ENCODE measurements at regions not wholly inside any gene's neighbourhood (a gene's known extent, or its start where the extent isn't known, plus 50 kb on each side); places are given as distances from the start of the nearest gene placed in this dataset.

GRCh38 chr20:57023007-57023406 lies 243.4 kb downstream of the BMP7 start:
- H3K4me3 ChIP-seq, result no peak overlapping the region
- intact Hi-C loops (cut with DNase I; ENCODE audit: low total_unique reads), result no loop called here
- TF ChIP-seq POLR2A (IDR thresholded peaks at IDR 0.05), result no peak
- TF ChIP-seq, protein P1, sequence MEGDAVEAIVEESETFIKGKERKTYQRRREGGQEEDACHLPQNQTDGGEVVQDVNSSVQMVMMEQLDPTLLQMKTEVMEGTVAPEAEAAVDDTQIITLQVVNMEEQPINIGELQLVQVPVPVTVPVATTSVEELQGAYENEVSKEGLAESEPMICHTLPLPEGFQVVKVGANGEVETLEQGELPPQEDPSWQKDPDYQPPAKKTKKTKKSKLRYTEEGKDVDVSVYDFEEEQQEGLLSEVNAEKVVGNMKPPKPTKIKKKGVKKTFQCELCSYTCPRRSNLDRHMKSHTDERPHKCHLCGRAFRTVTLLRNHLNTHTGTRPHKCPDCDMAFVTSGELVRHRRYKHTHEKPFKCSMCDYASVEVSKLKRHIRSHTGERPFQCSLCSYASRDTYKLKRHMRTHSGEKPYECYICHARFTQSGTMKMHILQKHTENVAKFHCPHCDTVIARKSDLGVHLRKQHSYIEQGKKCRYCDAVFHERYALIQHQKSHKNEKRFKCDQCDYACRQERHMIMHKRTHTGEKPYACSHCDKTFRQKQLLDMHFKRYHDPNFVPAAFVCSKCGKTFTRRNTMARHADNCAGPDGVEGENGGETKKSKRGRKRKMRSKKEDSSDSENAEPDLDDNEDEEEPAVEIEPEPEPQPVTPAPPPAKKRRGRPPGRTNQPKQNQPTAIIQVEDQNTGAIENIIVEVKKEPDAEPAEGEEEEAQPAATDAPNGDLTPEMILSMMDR (IDR thresholded peaks at IDR 0.05), result no peak
- no peak for TF ChIP-seq POLR2AphosphoS5 (IDR thresholded peaks at IDR 0.05)
- no peak for DNase-seq (ENCODE audit: low spot score in 2 of 2)
- no peaks in the 10 kb centered on the region for H3K4me1 ChIP-seq
- peaks cover 0 to 11% of the 10 kb centered on the region in 2 donors for H3K27me3 ChIP-seq
- H3K9me3 ChIP-seq, result no peaks in the 10 kb centered on the region
- no peak overlapping the region for H3K27ac ChIP-seq
- H3K36me3 ChIP-seq, result no peaks in the 10 kb centered on the region

GRCh38 chr20:57023997-57024396 lies 242.4 kb downstream of the BMP7 start:
- no peak overlapping the region for H3K27ac ChIP-seq

DNA sequence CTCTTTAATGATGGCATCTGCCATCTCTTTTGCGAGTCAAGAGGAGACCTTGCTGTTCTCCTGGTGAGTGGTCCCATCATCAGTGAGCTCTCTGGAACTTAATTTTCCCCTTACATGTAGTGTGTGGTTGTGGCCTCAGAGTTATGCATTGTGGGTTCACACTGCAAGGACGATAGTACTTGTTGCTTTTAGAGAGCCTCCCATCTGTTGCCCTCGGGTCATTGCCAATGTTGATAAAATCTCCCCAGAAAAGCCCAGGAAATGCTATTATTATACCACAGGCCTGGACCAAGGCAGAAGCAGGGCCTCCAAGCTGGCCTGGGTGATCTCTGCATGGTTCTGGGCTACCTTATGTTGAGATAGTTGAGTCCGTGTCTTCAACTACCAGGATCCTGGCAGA lies 241.6 kb downstream of the BMP7 start:
- no peak overlapping the region for H3K27ac ChIP-seq
- no peak for DNase-seq (ENCODE audit: low spot score in 2 of 2)
- no peak overlapping the region for H3K4me3 ChIP-seq
- no peaks in the 10 kb centered on the region for H3K4me1 ChIP-seq
- peaks cover 0 to 17% of the 10 kb centered on the region in 2 donors for H3K27me3 ChIP-seq
- H3K9me3 ChIP-seq, result no peaks in the 10 kb centered on the region
- H3K36me3 ChIP-seq, result no peaks in the 10 kb centered on the region
- no peak for TF ChIP-seq POLR2A (IDR thresholded peaks at IDR 0.05)
- TF ChIP-seq, protein P1 (IDR thresholded peaks at IDR 0.05), result no peak
- TF ChIP-seq POLR2AphosphoS5 (IDR thresholded peaks at IDR 0.05), result no peak
- intact Hi-C loops (cut with DNase I; ENCODE audit: low total_unique reads), result no loop called here

More at GRCh38 chr20:57023997-57024396, 242.4 kb downstream of the BMP7 start:
- H3K27me3 ChIP-seq, result peaks cover 0 to 12% of the 10 kb centered on the region in 2 donors
- no peak for DNase-seq (ENCODE audit: low spot score in 2 of 2)
- H3K9me3 ChIP-seq, result no peaks in the 10 kb centered on the region
- intact Hi-C loops (cut with DNase I; ENCODE audit: low total_unique reads), result no loop called here
- H3K36me3 ChIP-seq, result no peaks in the 10 kb centered on the region
- no peak overlapping the region for H3K4me3 ChIP-seq
- H3K4me1 ChIP-seq, result no peaks in the 10 kb centered on the region
- TF ChIP-seq, protein P1 (IDR thresholded peaks at IDR 0.05), result no peak
- TF ChIP-seq POLR2A (IDR thresholded peaks at IDR 0.05), result no peak
- TF ChIP-seq POLR2AphosphoS5 (IDR thresholded peaks at IDR 0.05), result no peak

DNA sequence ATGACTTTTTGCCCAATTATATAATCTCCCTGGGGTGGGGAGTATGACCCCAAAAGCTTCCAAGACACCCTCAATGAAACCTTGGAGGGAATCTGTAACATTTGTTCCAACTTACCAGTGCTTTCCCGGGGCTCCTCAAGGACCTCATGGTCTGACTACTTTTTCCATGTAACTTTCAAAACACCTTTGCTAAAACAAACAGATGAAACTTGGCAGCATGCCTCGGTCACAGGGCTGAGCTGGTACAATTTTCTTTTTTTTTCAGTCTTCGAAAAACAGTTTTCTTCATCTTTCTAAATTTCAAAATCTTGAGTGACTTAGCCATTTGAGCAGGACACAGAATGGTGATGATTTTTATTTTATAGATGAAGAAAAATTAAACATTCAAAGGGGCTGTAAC lies 241.2 kb downstream of the BMP7 start:
- peaks cover 0 to 18% of the 10 kb centered on the region in 2 donors for H3K27me3 ChIP-seq
- intact Hi-C loops (cut with DNase I; ENCODE audit: low total_unique reads), result no loop called here
- no peaks in the 10 kb centered on the region for H3K9me3 ChIP-seq
- peak in 1 of 2 donors; percentile 34 for DNase-seq (ENCODE audit: low spot score in 2 of 2)
- no peak overlapping the region for H3K27ac ChIP-seq
- H3K4me3 ChIP-seq, result no peak overlapping the region
- TF ChIP-seq POLR2A (IDR thresholded peaks at IDR 0.05), result no peak
- no peak for TF ChIP-seq POLR2AphosphoS5 (IDR thresholded peaks at IDR 0.05)
- TF ChIP-seq, protein P1 (IDR thresholded peaks at IDR 0.05), result no peak
- H3K4me1 ChIP-seq, result no peaks in the 10 kb centered on the region
- H3K36me3 ChIP-seq, result no peaks in the 10 kb centered on the region

DNA sequence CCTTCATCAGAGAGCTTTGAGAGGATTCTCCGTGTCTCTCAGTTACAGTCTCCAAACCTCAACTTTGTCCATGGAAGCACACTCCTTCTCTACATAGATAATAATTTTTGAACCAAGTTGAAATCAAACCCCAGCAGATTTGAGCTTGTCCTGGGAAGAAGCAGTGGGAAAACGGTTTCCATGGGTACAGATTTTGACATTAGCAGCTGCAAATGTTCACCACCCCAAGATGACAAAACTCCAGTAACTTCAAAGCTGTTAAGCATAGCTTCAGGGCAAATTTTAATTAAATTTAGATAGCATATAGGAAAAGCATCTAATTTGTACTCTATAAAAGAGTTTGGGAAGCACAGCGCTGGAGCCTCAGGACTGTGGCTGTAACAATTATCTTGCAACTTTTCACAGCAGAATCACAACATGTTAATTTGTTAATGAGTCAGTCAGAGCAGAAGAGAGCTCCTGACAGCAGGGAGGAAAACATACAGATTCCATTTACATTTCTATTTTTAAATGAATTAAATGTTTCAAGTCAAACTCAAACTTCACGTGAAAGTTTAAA lies 240.7 kb downstream of the BMP7 start:
- no peak overlapping the region for H3K27ac ChIP-seq
- intact Hi-C loops (cut with DNase I; ENCODE audit: low total_unique reads), result no loop called here
- TF ChIP-seq, protein P1 (IDR thresholded peaks at IDR 0.05), result no peak
- no peak for TF ChIP-seq POLR2AphosphoS5 (IDR thresholded peaks at IDR 0.05)
- TF ChIP-seq POLR2A (IDR thresholded peaks at IDR 0.05), result no peak
- H3K36me3 ChIP-seq, result no peaks in the 10 kb centered on the region
- H3K9me3 ChIP-seq, result no peaks in the 10 kb centered on the region
- no peaks in the 10 kb centered on the region for H3K4me1 ChIP-seq
- no peak for DNase-seq (ENCODE audit: low spot score in 2 of 2)
- no peak overlapping the region for H3K4me3 ChIP-seq
- H3K27me3 ChIP-seq, result peaks cover 0 to 18% of the 10 kb centered on the region in 2 donors
